CD4-positive, alpha-beta T cell treated with Interleukin-17A for 4 hours (primary cell): ENCODE measurements at regions not wholly inside any gene's neighbourhood (a gene's known extent, or its start where the extent isn't known, plus 50 kb on each side); places are given as distances from the start of the nearest gene placed in this dataset.

ENCODE experiments used
- DNase-seq: peaks from one replicate; pipeline ENCODE4 v3.0.0-alpha.2; 2020; ENCODE audit warnings: mixed read lengths

DNA sequence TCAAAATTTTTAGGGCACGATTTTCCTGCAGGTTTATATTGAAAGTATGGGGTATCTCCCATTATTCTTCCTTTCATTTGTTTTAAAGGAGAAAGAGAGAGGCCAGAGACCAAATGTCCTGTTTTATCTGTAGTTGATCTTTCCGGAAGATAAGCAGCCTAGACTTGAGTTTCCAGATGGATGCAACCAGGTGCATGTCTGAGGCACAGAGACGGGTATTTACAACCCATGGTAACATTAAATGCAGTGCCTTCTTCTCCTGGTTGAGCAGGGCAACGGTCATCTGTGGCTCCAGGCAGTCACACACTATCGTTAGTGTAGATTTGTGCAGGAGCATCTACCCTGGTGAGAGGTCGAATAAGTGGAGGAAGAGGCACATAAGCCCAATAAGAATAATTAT lies 1507.1 kb downstream of the UQCRFS1 start:
- DNase-seq = no peak

DNA sequence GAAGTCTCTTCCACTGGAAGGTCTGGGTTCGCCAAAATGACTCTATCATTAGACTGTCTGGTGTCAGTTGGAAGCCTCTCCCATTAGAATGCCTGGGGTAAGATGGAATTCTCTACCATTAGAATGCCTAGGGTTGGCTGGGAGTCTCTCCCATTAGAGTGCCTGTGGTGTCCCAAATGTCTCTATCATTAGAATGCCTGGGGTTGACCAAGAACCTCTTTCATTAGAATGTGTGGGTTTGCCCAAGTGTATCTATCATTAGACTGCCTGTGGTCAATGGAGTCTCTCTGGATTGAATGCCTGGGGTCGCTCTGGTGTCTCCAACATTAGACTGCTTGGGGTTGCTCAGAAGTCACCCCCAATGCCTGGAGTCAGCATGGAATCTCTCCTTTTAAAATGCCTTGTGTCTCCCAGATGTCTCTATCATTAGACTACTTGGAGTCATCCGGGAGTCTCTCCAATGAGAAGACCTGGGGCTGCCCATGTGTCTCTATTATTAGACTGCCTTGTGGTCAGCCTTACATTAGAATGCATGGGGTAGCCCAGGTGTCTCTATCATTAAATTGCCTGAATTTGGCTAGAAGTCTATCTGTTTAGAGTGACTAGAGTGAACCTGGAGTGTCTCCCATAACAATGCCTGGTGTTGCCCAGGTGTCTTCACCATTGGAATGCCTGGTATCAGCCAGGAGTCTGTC lies 1518.4 kb downstream of the UQCRFS1 start:
- DNase-seq = no peak

DNA sequence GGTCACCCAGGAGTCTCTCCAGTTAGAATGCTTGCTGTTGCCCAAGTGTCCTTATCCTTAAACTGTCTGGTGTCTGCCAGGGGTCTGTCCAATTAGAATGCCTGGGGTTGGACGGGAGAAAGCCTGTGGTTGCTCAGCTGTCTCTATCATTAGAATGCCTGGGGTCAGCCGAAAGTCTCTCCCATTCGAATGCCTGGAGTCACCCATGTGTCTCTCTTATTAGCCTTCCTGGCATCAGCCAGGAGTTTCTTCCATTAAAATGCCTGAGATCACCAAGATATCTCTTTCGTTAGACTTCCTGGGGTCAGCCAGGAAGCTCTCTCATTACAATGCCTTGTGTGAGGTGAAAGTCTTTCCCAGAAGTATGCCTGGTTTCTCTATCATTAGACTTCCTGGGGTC lies 1521.0 kb downstream of the UQCRFS1 start:
- no peak for DNase-seq

DNA sequence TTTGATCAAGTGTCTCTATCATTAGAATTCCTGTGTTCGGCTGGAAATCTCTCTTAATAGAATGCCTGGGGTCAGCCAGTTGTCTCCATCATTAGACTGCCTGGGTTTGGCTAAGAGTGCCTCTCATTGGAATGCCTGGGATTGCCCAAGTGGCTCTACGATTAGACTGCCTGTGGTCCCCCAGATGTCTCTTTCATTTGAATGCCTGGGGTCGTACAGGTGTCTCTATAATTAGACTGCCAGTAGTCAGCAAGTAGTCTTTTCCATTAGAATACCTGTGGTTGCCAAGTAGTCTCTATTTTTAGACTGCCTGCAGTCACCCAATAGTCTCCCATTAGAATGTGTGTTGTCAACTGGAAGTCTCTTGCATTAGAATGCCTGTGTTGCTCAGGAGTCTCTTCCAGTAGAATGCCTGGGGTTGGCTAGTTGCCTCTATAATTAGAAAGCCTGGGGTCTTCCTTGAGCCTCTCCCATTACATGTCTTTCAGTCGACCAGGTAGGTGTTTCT lies 1523.2 kb downstream of the UQCRFS1 start:
- no peak for DNase-seq

DNA sequence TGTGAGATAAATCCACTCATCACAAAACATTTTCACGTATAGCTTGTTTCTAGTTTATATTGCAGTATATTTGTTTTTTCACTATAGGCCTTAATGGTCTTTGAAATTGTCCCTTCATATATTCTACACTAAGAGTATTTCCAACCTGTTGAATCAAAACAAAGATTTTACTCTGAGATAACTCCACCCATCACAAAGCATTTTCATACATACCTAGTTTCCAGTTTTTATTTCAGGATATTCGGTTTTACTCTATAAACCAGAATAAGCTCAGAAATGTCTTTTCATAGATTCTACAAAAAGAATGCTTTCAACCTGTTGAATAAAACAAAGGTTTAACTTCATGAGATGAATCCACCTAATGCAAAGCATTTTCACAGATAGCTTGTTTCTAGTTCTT lies 1528.7 kb downstream of the UQCRFS1 start:
- no peak for DNase-seq

DNA sequence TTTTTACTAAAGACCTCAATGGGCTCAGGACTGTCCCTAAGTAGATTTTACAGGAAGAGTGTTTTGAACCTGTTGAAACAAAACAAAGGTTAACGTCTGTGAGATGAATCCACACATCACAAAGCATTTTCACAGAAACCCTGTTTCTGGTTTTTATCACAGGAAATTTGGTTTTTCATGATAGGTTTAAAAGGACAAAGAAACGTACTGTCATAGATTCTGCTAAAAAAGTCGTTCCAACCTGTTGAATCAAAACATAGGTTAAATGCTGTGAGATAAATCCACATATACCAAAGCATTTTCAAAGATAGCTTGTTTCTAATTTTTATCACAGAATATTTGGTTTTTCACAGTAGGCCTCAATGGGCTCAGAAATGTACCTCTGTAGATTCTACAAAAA lies 1531.0 kb downstream of the UQCRFS1 start:
- no peak for DNase-seq

DNA sequence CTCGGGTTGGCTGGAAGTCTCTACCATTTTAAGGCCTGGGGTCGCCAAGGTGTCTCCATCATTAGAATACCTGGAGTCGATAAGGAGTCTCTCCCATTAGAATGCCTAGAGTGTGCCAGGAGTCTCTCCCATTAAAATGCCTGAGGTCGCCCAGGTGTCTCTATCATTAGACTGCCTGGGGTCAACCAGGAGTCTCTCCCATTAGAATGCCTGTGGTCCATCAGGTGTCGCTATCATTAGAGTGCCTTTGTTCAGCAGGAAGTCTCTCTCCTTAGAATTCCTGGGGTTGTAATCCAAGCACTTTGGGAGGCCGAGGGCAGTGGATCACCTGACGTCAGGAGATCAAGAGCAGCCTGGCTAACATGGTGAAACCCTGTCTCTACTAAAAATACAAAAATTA lies 1533.0 kb downstream of the UQCRFS1 start:
- no peak for DNase-seq

DNA sequence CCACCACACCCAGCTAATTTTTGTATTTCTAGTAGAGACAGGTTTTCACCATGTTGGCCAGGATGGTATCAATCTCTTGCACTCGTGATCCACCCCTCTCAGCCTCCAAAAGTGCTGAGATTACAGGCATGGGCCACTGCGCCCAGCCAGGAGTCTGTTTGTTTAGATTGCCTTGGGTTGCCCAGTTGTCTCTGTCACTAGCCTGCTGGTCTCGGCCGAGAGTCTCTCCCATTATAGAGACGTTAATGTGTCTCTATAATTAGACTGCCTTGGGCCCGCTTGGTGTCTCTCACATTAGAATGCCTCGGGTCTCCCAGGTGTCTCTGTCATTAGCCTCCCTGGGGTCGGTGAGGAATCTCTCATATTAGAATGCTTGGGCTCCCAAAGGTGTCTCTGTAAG lies 1533.6 kb downstream of the UQCRFS1 start:
- no peak for DNase-seq

DNA sequence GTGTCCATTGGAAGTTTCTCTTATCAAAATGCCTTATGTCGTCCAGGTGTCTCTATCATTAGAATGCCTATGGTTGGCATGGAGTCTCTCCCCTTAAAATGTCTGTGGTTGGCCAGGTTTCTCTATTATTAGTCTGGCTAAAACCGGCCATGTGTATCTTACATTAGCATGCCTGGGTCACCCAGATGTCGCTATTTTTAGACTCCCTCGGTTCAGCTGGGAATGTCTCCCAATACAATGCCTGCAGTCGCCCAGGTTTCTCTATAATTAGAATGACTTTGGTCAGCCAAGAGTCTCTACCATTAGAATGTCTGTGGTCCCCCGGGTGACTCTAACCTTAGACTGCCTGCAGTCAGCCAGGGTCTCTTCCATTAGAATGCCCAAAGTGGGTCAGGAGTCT lies 1536.1 kb downstream of the UQCRFS1 start:
- no peak for DNase-seq

DNA sequence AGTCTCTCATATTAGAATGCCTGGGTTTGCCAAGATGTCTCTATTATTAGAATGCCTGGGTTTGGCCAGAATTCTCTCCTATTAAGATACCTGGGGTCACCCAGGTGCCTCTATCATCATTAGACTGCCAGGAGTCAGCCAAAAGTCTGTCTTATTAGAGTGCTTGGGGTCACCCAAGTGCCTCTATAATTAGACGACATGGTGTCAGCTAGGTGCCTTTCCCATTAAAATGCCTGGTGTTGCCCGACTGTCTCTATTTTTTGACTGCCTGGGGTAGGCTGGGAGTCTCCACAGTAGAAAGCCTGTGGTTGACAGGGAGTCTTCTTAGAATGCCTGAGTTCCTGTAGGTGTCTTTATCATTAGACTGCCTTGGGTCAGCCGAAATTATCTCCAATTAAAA lies 1536.6 kb downstream of the UQCRFS1 start:
- DNase-seq = no peak

DNA sequence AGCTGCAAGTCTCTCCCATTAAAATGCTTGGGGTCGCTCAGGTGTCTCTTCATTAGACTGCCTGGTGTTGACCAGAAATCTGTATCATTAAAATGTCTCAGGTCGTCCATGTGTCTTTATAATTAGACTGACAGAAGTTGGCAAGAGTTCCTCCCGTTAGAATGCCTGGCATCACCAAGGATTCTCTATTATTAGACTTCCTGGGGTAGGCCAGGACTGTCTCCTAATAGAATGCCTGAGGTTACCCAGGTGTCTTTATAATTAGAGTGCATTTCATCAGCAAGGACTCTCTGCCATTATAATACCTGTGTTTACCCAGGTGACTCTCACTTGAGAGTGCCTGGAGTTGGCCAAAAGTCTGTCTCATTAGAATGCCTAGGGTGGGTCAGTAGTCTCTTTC lies 1537.2 kb downstream of the UQCRFS1 start:
- DNase-seq = no peak

DNA sequence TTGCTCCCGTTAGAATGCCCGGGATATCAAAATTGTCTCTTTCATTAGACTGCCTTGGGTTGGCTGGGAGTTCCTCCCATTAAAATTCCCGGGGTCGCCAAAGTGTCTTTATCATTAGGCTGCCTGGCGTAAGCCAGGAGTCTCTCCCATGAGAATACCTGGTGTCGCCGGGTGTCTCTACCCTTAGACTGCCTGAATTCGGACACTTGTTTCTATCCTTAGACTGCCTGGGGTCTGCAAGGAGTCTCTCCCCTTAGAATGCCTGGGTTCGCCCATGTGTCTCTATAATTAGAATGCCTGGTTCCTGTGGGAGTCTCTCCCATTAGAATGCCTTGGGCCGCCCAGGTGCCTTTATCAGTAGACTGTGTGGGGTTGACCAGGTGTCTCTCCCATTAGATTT lies 1538.2 kb downstream of the UQCRFS1 start:
- DNase-seq = no peak

DNA sequence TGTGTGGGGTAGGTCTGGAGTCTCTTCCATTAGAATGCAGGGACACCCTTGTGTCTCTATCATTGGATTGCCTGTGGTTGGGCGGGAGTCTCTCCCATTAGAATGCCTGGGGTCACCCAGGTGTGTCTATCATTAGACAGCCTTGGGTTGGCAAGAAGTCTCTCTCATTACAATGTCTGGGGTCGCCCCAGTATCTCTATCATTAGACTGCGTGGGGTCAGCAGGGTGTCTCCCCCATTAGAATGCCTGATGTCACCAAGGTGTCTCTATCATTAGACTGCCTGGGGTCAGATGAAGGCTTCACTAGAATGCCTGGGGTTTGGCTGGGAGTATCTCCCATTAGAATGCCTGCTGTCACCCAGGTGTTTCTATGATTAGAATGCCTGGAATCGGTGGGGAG lies 1539.0 kb downstream of the UQCRFS1 start:
- no peak for DNase-seq

DNA sequence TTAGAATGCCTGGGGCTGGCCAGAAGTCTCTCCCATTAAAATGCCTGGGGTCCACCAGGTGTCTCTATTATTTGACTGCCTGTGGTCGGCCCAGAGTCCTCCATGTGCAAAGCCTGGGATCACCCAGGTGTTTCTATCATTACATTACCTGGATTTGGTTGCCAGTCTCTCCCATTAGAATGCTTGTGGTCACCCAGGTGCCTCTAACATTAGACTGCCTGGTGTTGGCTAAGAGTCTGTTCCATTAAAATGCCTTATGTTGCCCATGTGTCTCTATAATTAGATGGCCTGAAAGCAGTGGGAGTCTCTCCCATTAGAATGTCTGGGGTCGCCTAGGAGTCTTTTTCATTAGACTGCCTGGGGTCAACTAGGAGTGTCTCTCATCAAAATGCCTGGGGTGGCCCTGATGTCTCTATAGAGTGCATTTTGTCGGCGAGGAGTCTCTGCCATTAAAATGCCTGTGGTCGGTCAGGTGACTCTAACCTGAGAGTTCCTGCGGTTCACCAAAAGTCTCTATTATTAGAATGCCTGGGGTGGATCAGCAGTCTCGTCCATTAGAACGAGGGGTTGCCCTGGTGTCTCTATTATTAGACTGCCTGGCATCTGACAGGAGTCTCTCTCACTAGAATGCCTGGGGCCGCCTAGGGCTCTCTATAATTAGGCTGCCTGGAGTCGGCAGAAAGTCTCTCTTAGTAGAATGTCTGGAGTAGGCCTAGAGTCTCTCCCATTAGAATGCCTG lies 1540.5 kb downstream of the UQCRFS1 start:
- no peak for DNase-seq

DNA sequence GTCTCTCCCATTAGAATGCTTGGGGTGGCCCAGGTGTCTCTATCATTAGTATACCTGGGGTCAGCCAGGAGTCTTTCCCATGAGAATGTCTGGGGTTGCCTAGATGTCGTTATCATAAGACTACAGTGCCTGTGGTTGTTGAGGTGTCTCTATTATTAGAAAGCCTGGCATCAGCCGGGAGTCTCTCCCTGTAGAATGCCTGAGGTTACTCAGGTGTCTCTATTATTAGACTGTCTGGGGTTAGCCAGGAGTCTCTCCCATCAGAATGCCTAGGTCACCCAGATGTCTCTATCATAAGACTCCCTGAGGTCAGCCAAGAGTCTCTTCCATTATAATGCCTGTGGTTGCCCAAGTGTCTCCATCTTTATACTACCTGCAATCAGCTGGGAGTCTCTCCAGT lies 1541.1 kb downstream of the UQCRFS1 start:
- DNase-seq = no peak

DNA sequence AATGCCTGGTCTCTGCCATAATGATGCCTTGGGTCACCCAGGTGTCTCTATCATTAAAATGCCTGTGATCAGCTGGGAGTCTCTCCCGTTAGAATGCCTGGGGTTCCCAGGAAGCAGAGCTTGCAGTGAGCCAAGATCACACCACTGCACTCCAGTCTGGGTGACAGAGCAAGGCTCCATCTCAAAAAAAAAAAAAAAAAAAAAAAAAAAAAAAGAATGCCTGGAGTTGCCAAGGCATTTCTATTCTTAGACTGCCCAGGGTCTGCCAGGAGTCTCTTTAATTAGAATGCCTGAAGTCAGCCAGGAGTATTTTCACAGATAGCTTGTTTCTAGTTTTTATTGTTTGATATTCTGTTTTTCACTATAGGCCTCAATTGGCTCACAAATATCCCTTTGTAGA lies 1552.5 kb downstream of the UQCRFS1 start:
- DNase-seq = no peak

DNA sequence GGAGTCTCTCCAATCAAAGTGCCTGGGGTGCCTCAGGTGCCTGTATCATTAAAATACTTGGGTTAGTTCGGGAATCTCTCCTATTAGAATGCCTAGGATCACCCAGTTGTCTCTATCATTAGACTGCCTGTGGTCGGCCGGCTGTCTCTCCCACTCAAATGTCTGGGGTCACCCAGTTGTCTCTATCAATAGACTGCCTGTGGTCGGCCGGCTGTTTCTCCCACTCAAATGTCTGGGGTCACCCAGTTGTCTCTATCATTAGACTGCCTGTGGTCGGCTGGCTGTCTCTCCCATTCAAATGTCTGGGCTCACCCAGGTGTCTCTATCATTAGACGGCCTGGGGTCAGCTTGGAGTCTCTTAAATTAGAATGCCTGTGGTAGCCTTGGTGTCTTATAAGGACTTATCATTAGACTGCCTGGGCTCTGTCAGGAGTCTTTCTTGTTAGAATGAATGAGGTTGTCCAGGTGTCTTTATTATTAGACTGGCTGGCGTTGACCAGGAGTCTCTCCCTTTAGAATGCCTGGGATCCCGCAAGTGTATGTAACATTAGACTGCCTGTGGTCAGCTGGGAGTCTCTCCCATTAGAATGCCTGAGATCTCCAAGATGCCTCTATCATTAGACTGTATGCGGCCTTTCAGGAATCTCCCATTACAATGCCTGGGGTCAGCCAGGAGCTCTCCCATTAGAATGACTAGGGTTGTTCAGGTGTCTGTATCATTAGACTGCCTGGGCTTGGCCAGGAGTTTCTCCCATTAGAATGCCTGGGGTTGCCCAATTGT lies 1555.5 kb downstream of the UQCRFS1 start:
- no peak for DNase-seq

DNA sequence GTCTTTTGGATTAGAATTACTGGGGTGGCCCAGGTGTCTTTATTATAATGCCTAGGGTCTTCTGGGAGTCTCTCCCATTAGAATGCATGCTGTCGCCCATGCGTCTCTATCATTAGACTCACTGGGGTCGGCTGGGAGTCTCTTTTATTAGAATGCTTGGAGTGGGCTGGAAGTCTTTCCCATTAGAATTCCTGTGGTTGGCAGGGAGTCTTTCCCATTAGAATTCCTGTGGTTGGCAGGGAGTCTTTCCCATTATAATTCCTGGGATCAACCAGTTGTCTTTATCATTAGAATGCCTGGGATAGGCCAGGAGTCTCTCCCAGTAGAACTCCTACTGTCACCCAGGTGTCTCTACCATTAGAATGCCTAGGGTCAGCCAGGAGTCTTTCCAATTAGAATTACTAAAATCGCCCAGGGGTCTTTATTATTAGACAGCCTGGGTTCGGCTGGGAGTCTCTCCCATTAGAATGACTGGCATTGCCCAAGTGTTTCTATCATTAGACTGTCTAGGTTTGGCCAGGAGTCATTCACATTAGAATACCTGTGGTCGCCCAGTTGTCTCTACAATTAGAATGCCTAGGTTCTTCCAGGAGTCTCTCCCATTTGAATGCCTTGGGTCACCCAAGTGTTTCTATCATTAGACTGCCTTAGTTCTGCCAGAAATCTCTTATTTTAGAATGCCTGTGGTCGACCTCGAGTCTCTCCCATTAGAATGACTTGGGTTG lies 1558.5 kb downstream of the UQCRFS1 start:
- DNase-seq = no peak

DNA sequence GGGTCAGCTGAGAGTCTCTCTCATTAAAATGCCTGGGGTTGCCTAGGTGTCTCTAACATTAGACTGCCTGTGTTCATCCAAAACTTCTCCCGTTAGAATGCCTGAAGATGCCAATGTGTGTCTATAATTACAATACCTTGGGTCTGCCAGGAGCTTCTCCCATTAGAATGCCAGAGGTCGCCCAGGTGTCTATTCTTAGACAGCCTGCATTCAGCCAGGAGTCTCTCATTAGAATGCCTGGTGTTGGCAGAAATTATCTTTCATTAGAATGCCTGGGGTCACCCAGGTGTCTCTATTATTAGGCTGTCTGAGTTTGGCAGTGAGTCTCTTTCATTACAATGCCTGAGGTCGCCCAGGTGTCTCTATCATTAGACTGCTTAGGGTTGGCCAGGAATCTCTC lies 1560.2 kb downstream of the UQCRFS1 start:
- DNase-seq = no peak

DNA sequence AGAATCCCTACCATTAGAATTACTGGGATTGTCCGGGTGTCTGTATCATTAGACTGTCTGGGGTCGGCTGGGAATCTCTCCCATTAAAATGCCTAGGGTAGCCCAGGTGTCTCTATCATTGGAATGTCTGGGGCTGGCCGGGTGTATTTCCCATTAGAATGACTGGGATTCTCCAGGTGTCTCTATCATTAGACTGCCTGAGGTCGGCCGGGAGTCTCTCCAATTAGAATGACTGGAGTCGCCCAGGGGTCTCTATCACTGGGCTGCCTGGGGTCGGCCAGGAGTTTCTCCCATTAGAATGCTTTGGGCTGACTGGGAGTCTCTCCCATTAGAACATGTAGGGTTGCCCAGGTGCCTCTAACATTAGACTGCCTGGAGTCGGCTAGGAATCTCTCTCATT lies 1560.7 kb downstream of the UQCRFS1 start:
- DNase-seq = no peak

DNA sequence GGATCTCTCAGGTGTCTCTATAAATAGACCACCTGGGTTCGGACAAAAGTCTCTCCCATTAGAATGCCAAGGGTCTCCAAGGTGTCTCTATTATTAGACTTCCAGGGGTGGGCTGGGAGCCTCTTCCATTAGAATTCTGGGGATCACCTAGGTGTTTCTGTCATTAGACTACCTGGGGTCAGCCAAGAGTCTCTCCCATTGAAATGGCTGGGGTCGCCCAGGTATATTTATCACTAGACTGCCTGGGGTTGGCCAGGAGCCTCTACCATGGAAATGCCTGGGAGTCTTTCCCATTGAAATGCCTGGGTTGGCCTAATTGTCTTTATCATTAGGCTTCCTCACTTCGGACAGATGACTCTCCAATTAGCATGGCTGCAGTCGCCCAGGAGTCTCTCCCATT lies 1565.5 kb downstream of the UQCRFS1 start:
- no peak for DNase-seq

DNA sequence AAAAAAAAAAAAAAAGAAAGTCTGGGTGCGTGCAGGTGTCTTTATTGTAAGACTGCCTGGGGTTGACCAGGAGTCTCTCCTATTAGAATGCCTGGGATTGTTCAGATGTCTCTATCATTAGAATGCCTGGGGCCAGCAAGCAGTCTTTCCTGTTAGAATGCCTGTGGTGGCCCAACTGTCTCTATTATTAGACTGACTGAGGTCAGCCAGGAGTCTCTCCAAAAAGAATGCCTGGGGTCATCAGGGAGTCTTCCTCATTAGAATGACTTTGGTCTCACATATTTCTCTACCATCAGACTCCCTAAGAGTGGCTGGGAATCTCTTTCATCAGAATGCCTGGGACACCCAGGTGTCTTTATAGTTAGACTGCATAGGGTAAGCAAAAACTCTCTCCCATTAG lies 1577.5 kb downstream of the UQCRFS1 start:
- DNase-seq = no peak

DNA sequence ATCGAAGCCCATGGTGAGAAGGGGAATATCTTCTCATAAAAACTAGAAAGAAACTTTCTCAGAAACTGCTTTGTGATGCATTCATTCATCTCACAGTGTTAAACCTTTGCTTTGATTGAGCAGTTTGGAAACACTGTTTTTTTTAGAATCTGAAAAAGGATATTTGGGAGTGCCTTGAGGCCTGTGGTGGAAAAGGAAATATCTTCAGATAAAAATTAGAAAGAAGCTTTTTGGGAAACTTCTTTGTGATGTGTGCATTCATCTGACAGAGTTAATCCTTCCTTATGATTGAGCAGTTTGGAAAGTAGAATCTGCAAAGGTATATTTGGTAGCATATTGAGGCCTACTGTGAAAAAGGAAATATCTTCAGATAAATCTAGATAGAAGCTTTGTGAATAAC lies 1594.9 kb downstream of the UQCRFS1 start:
- DNase-seq = no peak
